Uterus (tissue), 2 donors: ENCODE measurements at regions not wholly inside any gene's neighbourhood (a gene's known extent, or its start where the extent isn't known, plus 50 kb on each side); places are given as distances from the start of the nearest gene placed in this dataset.

ENCODE experiments used
- CTCF ChIP-seq, 4 experiments: fragments of 200-600 bp in 2 of 4; fragments of 450-650 bp in 2 of 4; sonication (generic) in 2 of 4; IDR thresholded peaks; one replicate each; pipeline ENCODE4 v1.5.1; 2016 to 2019; ENCODE audit warnings: antibody characterized with exemption in 4 of 4, mild to moderate bottlenecking in 2 of 4, moderate library complexity in 1 of 4
- POLR2A ChIP-seq, 2 donors: fragments of 450-650 bp; IDR thresholded peaks; one replicate each; pipeline ENCODE4 v1.6.1; 2016; ENCODE audit warnings: antibody characterized with exemption in 2 of 2, mild to moderate bottlenecking in 1 of 2, moderate library complexity in 1 of 2

DNA sequence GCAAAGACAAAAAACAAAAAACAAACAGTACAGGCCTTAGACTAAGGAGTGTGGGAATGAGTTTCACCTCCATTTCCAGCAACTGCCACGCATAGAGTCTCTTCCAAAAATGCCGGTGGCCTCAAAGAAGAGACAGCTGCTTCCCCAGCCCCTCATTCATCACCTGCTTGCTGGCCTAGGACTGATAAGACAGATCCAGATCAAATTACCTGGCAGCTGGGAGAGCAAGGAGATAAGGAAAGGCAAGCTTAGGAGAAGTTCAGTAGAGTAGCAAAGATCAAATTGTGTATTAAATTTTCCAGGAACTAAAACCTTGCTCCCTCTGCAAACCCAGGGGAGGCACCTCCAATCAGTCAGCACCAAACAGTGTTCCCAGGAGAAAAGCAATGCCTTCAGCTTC, 325.8 kb upstream of the CTNNB1 start:
- no peak for TF ChIP-seq CTCF (IDR thresholded peaks at IDR 0.05)
- TF ChIP-seq POLR2A (IDR thresholded peaks at IDR 0.05) = no peak
